Spinal cord (tissue), 9 donors: ENCODE measurements at regions not wholly inside any gene's neighbourhood (a gene's known extent, or its start where the extent isn't known, plus 50 kb on each side); places are given as distances from the start of the nearest gene placed in this dataset.

ENCODE experiments used
- DNase-seq, 6 donors: peaks; one replicate each; pipeline versions ENCODE4 v3.0.0 to v3.0.0-alpha.2; 2013 to 2015; ENCODE audit warnings: low spot score in 6 of 6, low read depth in 4 of 6
- H3K27ac ChIP-seq: one replicate; pipeline ENCODE4 v1.5.1; 2013; ENCODE audit warnings: low read depth, low read length, control low read depth
- H3K27me3 ChIP-seq: one replicate; pipeline ENCODE4 v1.6.1; 2013; ENCODE audit warnings: low read length; ENCODE audit not compliant: control insufficient read depth, insufficient read depth
- H3K36me3 ChIP-seq: one replicate; pipeline ENCODE4 v1.6.1; 2013; ENCODE audit warnings: low read length; ENCODE audit not compliant: control insufficient read depth, insufficient read depth
- H3K4me1 ChIP-seq: one replicate; pipeline ENCODE4 v1.6.1; 2013; ENCODE audit warnings: low read length; ENCODE audit not compliant: control insufficient read depth, insufficient read depth
- H3K4me3 ChIP-seq: one replicate; pipeline ENCODE4 v1.5.1; 2013; ENCODE audit warnings: low read depth, low read length, control low read depth
- H3K9me3 ChIP-seq: one replicate; pipeline ENCODE4 v1.6.1; 2013; ENCODE audit warnings: low read length; ENCODE audit not compliant: control insufficient read depth, insufficient read depth
- WGBS: methylation state at CpG from one replicate; pipeline ENCODE4 v1.1.5; 2013; ENCODE audit warnings: missing lambda C conversion rate; ENCODE audit not compliant: insufficient coverage; 5-methylcytosine and 5-hydroxymethylcytosine counted together
- donor health status: healthy.

DNA sequence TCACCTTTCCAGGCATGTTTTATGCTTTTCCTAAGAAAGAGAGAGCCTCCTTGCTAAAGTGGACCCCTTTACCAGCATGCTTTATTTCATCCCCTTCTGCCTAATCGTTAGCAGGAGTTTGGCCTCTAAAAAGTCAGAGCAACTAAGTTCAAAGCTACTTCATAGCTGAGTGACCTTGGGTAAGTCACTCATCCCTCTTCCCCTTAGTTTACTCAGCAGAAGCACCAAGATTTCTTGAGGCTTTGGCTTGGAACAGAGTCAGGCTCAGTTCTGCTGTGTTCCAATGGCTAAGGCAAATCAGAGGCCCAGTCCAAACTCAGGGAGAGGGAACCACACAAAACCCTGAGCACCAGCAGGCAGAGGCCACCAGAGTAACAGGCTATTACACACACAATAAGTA, 254.9 kb downstream of the TJP1 start:
- no peak overlapping the region for H3K27ac ChIP-seq
- 83% methylated on average over 1 of the region's 1 CpG for WGBS
- H3K36me3 ChIP-seq: no peaks in the 10 kb centered on the region
- H3K4me1 ChIP-seq: peaks cover 6% of the 10 kb centered on the region
- H3K9me3 ChIP-seq: no peaks in the 10 kb centered on the region
- no peak overlapping the region for H3K4me3 ChIP-seq
- peaks cover 24% of the 10 kb centered on the region for H3K27me3 ChIP-seq
- no peak for DNase-seq

DNA sequence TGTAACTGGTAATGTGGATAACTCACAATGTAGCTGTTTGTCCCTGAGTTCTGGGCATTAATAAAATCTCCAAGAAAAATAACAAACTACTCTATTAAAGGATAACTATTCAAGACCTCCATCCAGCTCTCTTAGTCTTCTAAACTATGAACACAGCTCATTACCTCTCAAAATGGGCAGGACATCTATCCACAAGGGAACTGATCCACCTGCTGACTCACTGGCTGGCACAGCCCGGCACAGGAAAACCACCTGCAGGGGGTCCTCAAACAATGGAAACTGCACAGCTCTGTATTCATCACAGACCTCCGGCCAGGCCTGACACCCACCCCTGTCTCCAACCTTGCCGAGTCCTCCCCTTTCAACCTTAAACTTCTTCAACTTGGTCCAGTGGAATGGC, 255.4 kb downstream of the TJP1 start:
- no peaks in the 10 kb centered on the region for H3K9me3 ChIP-seq

DNA sequence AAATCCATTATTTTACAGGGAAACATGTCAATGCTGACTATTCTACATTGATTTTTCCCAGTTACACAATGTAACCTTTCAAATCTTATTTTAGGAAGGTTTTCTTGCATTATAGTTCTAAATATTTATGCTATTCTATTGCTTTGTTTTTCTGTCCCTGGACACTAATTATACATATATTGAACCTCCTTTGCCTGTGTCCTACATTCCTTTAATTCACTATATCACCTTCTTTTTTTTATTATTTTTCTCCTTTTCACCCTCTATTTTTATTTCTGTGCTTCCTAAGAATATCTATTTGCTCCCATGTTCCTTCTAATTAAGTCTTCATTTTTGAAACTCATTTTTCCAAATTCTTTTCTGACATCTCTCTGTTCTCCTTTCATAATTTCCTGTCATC, 259.2 kb downstream of the TJP1 start:
- Histone ChIP-seq H3K27ac (no peak overlapping the region), H3K4me3 (no peak overlapping the region), H3K36me3 (no peaks in the 10 kb centered on the region), H3K9me3 (no peaks in the 10 kb centered on the region), H3K27me3 (peaks cover 4% of the 10 kb centered on the region), H3K4me1 (no peaks in the 10 kb centered on the region)
- no peak for DNase-seq

More for the DNA sequence above, 255.4 kb downstream of the TJP1 start:
- no peak overlapping the region for H3K27ac ChIP-seq
- no peaks in the 10 kb centered on the region for H3K36me3 ChIP-seq
- WGBS: 47% methylated on average over 3 of the region's 3 CpGs
- no peak overlapping the region for H3K4me3 ChIP-seq
- H3K27me3 ChIP-seq: peaks cover 20% of the 10 kb centered on the region
- peaks cover 6% of the 10 kb centered on the region for H3K4me1 ChIP-seq
- no peak for DNase-seq

DNA sequence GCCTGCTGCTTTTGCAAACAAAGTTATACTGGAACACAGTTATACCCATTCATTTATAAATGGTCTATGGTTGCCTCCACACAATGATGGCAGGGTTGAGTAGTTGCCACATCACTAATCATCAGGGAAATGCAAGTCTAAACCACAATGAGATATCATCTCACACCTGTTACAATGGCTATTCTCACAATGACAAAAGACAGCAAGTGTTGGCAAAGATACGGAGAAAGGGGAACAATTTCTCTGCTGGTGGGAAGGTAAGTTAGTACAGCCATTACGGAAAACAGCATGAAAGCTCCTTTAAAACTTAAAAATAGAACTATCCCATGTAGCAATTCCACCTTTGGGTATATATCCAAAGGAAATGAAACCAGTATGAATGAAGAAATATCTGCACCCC, 261.4 kb downstream of the TJP1 start:
- Histone ChIP-seq H3K4me3 (no peak overlapping the region), H3K27ac (no peak overlapping the region), H3K9me3 (no peaks in the 10 kb centered on the region), H3K27me3 (no peaks in the 10 kb centered on the region), H3K36me3 (no peaks in the 10 kb centered on the region), H3K4me1 (no peaks in the 10 kb centered on the region)
- WGBS: no CpG with 5 or more reads among the region's 2 CpGs
- no peak for DNase-seq

DNA sequence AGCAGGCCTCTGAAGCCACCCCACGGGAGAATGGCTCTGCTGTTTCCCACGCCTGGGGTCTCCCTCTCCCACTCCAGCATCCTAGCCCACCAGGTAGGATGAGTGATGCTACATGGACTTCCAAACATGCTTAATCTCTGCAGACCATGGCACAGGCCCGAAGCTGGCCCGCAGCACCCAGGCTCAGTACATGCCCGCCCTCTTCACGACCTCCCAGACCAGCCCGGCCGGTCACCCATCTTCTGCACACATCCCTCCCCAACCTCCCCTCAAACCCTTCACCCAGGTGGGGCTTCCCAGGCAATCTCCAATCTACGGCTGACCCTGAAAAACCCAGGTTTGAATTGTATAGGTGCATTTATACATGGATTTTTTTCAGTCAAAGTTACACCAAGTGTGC, 264.0 kb downstream of the TJP1 start:
- no peaks in the 10 kb centered on the region for H3K4me1 ChIP-seq
- no peaks in the 10 kb centered on the region for H3K36me3 ChIP-seq
- 93% methylated on average over 6 of the region's 9 CpGs for WGBS
- no peak for DNase-seq
- H3K27me3 ChIP-seq: no peaks in the 10 kb centered on the region
- H3K9me3 ChIP-seq: no peaks in the 10 kb centered on the region
- H3K4me3 ChIP-seq: no peak overlapping the region
- H3K27ac ChIP-seq: no peak overlapping the region

DNA sequence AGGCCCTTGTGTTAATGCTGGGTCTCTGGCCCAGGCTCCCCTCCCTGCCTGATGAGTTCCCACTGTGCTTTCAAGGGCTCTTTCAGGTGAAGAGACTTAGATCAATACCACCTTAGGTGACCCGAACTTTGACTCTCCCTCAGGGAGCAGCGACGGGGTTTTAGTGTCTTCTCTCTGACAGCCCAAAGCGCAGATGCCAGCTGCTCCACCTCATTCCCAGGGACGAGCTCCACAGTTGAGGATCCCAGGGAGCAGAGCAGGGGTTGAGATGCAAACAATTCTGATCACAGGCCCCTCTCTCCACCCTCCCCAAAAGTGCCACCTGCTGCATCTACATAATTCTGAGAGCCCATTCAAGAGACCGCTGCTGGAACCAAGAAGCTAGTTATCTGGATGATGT, 265.1 kb downstream of the TJP1 start:
- H3K4me3 ChIP-seq: no peak overlapping the region
- no peaks in the 10 kb centered on the region for H3K9me3 ChIP-seq
- no peaks in the 10 kb centered on the region for H3K27me3 ChIP-seq
- 87% methylated on average over 5 of the region's 6 CpGs for WGBS
- no peak overlapping the region for H3K27ac ChIP-seq
- no peaks in the 10 kb centered on the region for H3K36me3 ChIP-seq
- DNase-seq: no peak
- H3K4me1 ChIP-seq: no peaks in the 10 kb centered on the region

DNA sequence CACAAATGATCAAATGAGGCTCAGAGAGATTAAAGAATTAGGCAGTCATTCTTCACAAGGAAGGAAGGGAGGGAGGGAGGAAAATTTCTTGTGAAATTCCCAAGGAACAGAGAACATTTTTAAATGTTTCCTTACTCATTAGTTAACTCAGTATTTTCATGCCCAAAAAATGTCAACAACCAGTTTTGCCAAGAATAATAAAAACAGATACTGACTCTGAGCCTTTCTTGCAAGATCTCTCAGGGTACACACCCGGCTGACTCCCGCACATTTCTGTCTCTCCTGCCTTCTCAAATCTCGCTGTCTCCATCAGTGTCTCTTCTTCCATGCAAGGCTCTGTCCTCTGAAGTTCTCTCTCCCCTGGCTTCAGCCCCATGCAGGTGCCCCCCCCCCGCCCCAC, 265.9 kb downstream of the TJP1 start:
- H3K9me3 ChIP-seq: no peaks in the 10 kb centered on the region
- WGBS: 93% methylated on average over 3 of the region's 4 CpGs
- no peak overlapping the region for H3K27ac ChIP-seq
- no peaks in the 10 kb centered on the region for H3K4me1 ChIP-seq
- H3K27me3 ChIP-seq: no peaks in the 10 kb centered on the region
- H3K4me3 ChIP-seq: no peak overlapping the region
- no peaks in the 10 kb centered on the region for H3K36me3 ChIP-seq
- peak in 1 of 6 donors; percentile 11 for DNase-seq

DNA sequence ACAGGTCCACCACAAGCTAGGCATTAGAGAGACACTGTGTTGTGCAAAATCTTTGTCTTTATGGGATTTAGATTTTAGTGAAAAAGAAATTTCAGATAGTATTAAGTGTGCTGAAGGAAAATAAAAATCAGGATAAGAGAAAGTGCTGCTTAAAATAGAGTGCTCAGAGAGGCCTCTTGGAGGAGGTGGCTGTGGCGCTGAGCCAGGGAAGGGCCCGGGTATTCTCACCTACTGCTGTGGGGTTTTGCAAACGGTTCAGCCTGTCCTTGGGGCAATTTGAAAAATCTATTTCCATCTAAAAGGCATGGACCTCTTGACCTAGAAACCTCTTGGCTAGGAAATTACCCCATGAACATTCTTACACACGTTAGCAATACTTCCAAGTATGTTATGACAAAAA, 267.7 kb downstream of the TJP1 start:
- Histone ChIP-seq H3K27me3 (no peaks in the 10 kb centered on the region), H3K9me3 (no peaks in the 10 kb centered on the region), H3K4me1 (no peaks in the 10 kb centered on the region), H3K36me3 (no peaks in the 10 kb centered on the region), H3K4me3 (no peak overlapping the region), H3K27ac (no peak overlapping the region)
- WGBS: 83% methylated on average over 2 of the region's 4 CpGs
- no peak for DNase-seq

DNA sequence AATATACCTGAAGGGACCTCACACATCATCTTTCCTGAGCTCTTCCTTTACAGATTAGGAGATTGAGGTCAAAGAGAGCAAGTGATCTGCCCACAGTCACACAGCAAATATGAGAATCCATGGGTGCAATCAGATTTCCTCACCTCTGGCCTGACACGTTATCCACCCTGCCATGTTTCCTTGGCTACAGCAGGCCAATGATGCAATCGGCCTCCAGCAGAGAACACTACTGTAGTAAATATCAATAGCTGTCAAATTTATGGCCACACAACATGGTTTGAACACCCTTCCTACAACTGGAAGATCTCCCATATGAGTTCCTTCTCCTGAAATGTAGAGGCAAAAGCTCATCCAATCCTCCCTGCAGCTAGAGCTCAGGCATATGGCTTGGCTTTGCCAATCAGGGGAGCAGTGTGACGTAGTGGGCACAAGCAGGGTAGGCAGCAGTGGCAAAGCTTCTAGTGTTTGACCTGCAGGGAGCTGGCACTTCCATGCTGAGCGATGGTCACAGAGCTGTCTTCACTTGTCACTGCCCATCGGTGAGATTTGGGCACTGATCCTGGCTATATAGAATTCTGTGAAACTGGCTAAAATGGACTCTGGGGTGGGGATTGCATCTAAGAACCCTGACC, 271.3 kb downstream of the TJP1 start:
- Histone ChIP-seq H3K4me3 (no peak overlapping the region), H3K9me3 (no peaks in the 10 kb centered on the region), H3K27ac (no peak overlapping the region), H3K36me3 (no peaks in the 10 kb centered on the region), H3K4me1 (no peaks in the 10 kb centered on the region), H3K27me3 (no peaks in the 10 kb centered on the region)
- no peak for DNase-seq
- WGBS: 81% methylated on average over 5 of the region's 5 CpGs

DNA sequence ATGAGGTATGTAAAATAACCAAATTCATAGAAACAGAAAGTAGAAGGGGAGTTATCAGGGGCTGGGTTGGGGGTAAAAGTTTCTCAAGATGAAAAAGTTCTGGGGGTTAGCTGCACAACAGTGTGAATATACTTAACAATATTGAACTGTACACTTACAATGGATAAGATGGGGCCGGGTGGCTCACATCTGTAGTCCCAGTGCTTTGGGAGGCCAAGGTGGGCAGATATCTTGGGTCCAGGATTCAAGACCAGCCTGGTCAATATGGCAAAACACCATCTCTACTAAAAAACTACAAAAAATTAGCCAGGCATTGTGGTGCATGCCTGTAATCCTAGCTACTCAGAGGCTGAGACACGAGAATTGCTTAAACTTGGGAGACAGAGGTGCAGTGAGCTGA, 274.3 kb downstream of the TJP1 start:
- no peaks in the 10 kb centered on the region for H3K9me3 ChIP-seq
- DNase-seq: no peak
- no CpG with 5 or more reads among the region's 2 CpGs for WGBS
- no peak overlapping the region for H3K4me3 ChIP-seq
- no peaks in the 10 kb centered on the region for H3K36me3 ChIP-seq
- H3K27me3 ChIP-seq: no peaks in the 10 kb centered on the region
- no peaks in the 10 kb centered on the region for H3K4me1 ChIP-seq
- H3K27ac ChIP-seq: no peak overlapping the region
